HG02840 (cell line): ENCODE measurements at regions not wholly inside any gene's neighbourhood (a gene's known extent, or its start where the extent isn't known, plus 50 kb on each side); places are given as distances from the start of the nearest gene placed in this dataset.
"Not testable (repeated sequence)": the region's sequence is repeated elsewhere in the genome, so short reads cannot be mapped to it uniquely, and the experiment has no call there.

Source experiments
- ATAC-seq: cut with Tn5 transposase; IDR thresholded peaks from one replicate; pipeline ENCODE4 v1.9.1; 2021; ENCODE audit warnings: mild to moderate bottlenecking, moderate library complexity, moderate number of reproducible peaks; ENCODE audit not compliant: unreplicated experiment, low FRiP score

DNA sequence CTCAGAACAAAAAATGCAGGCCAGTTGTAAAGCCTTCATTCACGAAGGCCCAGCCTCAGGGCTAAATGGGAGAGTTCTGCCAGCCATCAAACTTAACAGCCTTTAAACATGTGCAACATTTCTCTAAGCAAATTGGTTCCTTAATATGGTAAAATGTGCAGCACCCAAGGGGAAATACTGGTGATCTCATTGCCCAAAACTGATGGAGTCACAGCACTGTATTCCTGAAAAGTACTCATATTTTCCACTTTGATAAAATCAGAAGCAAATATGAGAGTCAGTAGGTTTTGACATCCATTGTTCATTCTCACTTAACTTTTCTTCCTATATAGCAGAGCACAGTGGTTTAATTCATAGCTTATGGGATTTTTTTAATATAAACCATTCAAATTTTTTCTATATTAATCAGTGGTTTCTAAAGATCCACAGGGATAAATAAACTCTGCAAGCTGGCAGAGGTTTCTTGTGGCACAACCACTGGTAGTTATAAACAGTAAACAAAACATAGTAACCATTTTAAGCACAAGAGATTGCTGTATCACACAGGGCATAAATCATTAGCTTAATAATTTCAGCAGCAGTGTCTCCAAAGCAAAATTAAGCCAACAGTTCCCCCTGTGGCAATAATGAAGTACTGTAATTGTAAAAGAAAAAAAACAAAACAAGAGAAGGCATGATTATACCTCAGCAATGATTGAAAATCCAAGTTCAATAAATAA, 106.9 kb upstream of the LYPLAL1 start:
- no peak for ATAC-seq

DNA sequence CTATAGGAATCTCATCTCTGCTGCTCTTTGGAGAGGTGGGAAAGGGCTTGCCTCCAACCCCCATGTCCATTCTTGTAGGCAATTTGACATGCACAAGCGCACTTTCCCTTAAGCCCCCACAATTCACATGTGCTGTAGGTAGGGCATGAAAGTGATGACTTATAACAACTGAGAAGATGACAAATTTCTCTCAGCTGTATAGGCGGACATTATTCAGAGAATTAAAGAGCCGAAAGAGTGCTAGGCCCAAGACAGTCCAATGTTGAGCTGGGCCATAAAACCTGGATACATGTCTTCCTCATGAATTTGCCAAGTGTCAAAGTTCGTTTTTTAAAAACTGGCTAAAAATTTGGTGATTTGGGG, 106.3 kb upstream of the LYPLAL1 start:
- no peak for ATAC-seq

DNA sequence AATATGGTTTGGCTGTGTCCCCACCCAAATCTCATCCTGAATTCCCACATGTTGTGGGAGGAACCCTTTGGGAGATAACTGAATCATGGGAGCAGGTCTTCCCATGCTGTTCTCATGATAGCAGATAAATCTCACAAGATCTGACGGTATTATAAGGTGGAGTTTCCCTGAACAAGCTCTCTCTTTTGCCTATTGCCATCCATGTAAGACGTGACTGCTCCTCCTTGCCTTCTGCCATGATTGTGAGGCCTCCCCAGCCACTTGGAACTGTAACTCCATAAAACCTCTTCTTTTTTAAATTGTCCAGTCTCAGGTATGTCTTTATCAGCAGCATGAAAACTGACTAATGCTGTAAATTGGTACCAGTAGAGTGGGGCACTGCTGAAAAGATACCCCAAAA, 103.3 kb upstream of the LYPLAL1 start:
- ATAC-seq: not testable (repeated sequence)

DNA sequence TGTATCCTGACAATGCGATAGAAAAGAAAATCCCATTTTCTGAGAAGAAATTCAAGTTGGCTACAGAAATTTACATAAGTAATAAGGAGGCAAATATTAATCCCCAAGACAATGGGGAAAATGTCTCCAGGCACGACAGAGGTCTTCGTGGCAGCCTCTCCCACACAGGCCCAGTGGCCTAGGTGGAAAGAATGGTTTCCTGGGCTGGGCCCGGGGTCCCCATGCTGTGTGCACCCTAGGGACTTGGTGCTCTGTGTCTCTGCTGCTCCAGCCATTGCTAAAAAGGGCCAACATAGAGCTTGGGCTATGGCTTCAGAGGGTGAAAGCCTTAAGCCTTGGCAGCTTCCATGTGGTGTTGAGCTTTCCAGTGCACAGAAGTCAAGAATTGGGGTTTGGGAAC, 102.5 kb upstream of the LYPLAL1 start:
- no peak for ATAC-seq

DNA sequence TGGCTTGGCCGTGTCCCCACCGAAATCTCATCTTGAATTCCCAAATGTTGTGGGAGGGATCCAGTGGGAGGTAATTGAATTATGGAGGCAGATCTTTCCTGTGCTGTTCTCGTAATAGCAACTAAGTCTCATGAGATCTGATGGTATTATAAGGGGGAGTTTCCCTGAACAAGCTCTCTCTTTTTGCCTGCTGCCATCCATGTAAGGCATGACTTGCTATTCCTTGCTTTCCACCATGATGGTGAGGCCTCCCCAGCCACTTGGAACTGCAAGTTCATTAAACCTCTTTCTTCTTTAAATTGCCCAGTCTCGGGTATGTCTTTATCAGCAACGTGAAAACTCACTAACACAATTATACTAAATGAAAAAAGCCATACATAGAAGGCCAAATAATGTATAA, 101.3 kb upstream of the LYPLAL1 start:
- ATAC-seq: no peak

DNA sequence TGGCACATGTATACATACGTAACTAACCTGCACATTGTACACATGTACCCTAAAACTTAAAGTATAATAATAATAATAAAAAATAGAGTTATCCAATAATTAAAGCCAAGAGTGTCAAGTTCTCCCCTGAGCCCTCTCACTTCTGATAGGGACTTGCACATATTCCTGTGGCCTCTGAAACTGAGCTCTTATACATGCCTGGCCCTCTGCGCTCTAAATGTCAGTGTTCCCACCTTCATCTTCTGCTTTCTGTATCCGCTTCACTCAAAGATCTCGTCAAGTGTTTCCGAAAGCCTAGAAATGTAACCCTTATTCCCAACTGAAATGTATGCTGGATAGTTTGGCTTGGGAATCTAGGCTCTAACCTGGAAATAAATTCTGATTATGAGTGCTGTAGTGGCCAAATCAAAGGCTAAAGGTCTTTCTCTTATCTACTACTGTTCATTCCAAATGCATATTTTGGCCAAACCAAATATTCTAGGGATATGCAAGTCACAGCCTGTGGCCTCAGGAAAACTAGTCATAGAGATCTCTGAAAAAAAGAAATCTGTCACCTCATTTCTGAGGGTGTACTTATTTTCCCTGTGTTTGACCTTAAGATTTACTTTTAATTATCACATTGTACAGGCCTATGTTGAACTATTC, 99.5 kb upstream of the LYPLAL1 start:
- no peak for ATAC-seq

DNA sequence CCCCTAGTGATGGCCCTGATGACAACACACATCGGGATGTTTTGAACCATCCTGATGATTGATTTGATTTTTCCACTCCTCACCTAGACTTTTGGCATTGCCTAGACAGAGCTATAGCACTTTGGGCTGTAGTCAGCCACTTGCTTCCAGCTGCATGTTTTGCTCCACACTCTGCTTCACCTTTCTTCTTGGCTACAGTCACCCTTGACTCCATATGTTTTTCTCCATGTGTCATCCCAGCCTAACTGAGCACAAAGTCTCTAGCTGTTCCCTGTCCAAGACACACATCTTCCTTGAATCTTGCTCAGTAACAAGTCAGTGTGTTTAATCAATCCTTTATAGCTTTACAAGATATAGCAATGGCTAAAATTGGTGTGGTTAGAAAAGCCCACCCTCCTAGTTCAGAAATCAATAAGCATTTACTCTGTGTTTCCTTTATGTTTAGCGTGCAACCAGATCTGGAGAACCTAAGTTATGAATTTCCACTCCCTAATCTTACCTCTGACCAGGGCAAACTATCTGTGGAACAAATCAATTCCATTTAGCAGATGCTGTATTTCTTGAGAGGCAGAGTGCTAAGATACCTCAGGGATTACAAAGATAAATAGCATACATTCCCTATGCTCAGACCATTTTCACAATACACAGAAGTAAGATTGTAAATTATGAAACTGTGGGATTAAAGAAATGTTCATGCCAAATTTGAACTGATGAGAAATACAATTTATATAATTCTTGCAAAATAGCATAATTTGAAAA, 98.4 kb upstream of the LYPLAL1 start:
- no peak for ATAC-seq

DNA sequence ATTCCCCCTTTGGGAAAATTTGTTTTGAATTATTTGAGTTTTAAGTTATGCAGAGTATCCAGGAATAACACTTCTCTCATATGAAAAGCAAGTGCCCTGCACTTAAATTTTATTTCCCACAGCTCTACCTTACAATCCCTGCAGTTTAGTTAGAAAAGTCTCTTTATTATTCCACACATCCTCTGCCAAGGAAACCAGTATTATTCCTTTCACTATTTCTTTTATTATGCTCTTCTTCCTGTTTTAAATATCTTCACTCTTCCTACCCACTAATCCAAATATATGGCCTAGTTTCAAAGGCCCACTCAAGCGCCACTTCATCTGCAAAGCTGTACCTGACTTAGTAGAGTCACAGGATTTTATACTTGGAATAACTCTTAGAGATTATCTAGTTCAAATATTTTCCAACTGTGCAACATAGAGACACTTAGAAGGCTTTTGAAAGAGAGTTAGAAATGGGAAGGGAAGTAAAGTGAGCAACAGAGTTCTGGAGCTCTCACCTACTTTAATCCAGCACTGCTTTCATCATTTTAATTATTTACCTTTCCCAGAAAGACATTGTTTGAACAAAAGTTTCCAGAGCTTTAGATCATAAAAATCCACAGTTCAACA, 97.2 kb upstream of the LYPLAL1 start:
- ATAC-seq: no peak

DNA sequence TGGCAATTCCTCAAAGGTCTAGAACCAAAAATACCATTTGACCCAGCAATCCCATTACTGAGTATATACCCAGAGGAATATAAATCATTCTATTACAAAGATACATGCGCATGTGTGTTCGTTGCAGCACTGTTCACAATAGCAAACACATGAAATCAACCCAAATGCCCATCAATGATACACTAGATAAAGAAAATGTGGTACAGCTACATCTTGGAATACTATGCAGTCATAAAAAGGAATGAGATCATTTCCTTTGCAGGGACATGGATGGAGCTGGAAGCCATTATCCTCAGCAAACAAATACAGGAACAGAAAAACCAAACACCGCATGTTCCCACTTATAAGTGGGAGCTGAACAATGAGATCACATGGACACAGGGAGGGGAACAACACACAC, 95.9 kb upstream of the LYPLAL1 start:
- not testable (repeated sequence) for ATAC-seq

DNA sequence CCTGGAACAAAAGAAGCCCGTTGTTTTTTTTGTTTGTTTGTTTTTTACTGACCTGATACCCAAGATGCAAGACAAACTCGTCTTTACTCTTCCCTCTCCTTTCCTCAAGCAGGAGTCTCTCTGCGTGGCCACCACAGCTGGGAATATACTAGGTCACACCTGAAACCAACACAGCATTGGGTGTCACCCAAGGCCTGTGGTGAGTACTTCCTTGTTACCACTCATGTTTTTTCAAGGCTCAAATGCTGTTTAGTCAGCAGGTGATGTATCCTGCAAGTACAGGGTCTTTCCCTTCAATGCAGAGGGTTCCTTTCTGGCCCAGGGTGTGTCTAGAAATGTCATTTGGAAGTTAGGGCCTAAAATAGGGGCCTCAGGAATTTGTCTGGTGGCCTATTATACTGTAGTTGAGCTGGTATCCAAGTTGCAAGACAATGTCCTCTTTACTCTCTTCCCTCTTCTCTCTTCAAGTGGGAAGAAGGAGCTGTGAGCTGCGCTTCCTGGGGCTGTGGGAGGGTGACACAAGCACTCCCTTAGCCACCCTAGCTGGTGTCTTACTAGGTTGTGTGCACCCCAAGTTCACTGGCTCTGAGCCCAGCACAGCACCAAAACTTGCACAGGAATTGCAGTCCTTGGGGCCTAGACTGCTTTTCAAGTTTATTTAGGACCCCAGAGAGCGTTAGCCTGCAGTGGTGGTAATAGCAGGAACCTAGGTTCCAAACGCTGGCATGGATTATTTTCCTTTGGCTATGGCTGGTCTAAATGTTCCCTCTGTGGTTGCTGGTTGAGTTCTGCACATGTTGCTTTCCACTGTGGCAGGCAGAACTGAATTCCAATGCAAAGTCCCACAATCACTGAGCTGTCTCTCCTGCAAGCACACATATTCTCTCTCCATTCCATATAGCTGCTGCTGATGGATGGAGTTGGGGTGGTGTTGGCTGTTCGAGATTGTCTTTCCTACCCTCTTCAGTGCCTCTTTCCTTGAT, 91.4 kb upstream of the LYPLAL1 start:
- ATAC-seq: no peak

DNA sequence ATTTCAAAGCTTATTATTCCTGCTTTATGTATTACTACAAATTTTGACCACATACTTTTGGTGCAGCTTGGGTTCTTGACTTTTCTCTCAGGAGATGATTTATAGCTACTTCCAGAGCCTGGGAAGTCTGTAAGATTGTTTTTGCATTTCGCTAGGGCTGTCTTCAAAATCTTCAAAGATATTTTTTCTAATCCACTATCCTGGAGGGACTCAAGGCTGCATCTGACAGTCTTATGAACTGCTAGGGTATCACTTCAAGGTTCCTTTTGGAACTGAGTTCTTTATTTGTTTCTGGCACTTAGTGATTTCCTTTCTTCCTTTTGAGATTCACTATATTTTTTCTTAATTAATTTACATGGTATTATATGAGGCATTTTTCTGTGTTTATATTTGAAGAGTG, 90.0 kb upstream of the LYPLAL1 start:
- no peak for ATAC-seq

DNA sequence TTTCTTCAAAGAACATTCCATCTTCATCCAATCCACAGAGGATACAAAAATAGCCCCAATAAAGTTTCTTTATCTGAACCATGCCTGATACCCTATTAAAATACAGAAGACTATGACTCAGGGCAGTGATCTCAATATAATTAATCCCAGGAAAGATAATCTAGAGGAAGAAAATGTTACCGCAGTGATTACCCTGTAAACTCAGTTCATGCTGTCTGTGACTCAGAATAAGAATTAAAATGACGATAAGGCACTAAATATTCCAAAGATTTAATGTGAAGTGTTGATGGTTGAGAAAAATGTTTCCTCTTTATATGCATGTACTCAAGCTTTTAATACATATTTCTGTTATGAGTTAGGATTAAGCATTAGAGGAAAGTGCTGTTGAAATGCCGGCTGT, 88.6 kb upstream of the LYPLAL1 start:
- ATAC-seq: no peak

DNA sequence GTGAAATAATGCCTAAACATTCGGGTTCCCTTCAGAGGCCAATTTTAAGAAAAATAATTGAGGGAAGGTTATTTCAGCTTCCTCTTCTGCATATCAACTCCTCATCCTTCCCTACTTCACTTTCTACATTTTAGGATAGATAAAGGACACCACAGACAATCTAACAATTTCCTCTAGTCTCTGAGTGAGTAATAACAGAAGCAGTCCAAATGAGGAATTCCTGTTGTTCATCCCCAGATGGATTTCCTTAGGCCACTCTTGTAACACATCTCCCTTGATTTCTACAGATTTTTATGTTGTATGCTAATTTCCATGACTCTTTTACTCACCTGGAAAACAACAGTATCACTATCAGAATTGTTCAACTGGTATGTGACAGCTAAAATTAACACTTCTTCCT, 87.7 kb upstream of the LYPLAL1 start:
- ATAC-seq: no peak

DNA sequence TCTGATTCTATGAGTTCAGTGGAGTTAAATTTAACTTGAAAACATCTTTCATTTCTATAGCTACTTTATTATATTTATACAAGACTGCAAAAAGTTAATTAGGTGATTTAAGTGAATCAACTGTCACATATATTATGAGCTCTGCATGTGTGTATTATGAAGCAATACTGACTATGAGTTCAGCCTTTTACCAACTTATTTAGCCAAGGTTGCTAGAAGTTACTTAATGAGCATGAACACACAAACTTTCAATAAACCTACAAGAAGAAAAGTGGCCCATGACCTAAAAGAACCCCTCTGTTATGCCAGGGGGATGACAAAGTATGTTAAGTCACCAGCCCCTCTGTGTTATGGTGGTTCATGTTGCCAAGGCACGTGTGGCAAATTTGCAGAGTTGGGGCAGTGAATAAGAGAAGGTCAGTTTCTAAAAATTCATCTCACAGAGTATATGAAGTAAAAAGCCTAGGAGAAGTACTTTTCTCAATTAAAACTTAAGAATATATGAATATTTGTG, 86.7 kb upstream of the LYPLAL1 start:
- ATAC-seq: no peak

DNA sequence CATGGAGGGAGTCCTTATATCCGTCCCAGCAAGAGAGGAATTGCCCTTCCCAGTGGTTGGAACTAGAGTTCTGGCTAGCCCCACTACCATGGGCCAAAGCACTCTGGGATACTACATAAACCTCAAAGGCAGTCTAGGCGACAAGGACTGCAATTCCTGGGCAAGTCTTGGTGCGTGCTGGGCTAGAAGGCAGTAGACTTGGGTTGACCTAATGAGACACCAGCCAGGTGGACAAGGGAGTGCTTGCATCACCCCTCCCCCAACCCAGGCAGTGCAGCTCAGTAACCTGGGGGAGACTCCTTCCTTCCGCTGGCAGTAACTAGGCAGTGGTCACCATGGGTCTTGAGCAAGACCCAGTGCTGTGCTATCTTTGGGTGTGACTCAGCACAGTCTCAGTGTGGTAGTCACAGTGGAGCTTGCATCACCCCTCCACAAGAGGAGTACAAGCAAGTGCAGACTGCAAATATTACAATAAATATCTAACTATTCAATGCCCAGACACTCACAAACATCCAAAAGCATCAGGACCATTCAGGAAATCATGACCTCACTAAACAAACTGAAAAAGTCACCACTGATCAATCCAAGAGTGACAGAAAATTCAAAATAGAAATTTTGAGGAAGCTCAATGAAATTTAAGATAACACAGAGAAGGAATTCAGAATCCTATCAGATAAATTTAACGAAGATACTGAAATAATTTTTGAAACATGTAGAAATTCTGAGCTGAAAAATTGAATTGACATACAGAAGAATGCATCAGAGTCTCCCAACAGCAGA, 84.7 kb upstream of the LYPLAL1 start:
- peak; percentile 43 for ATAC-seq

DNA sequence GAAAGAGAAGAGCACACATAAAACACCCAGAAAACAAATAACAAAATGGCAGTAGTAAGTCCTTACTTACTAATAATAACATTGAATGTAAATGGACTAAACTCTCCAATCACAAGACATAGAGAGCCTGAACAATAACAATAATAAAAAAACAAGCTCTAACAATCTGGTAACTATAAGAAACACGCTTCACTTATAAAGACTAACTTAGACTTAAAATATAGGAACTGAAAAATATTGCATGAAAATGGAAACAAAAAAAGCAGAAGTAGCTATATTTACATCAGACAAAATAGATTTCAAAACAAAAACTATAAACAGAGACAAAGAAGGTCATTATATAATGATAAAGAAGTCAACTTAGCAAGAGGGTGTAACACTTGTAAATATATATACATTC, 83.1 kb upstream of the LYPLAL1 start:
- ATAC-seq: peak; percentile 87

DNA sequence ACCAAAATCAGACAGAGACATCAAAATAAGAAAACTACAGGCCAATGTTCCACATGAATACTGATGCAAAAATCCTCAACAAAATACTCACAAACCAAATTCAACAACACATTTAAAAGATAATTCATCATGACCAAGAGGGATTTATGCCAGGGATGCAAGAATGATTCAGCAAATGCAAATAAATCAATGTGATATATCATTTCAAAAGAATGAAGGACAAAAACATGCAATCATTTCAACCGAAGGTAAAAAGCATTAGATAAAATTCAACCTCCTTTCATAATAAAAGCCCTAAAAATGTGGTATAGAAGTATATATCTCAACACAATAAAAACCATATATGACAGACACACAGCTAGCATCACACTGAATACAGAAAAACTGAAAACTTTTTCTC, 81.5 kb upstream of the LYPLAL1 start:
- ATAC-seq: no peak

DNA sequence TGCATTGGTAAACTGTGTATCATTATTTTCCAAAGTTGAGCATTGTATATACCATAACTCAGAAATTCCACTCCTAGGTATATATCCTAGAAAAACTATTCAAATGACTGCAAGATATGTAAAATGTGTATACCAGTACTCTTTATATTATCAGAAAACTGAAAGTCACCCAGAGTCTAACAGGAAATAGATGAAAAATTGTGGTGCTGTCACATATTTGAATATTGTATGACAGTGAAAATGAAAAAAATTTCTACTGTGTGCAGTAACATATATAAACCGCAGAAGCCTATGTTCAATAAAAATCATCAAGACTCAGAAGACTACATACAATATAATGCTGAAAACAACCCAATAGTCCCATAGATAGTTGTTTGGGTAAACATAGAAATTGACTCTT, 74.4 kb upstream of the LYPLAL1 start:
- ATAC-seq: peak; percentile 74

DNA sequence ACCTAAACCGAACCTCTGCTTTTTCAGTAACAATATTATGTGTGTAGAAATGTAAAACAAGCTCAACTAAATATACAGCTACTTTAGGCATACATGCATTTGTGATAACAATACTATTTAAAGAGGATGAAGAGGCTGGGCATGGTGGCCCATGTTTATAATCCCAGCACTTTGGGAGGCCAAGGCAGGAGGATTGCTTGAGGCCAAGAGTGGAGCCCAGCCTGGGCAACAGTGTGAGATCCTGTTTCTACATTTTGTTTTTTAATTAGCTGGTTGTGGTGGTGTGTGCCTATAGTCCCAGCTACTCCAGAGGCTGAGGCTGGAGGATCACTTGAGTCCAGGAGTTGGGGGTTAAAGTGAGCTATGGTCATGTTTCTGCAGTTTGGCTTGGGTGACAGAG, 73.6 kb upstream of the LYPLAL1 start:
- no peak for ATAC-seq
